IPS DF 4.7 (cell line): ENCODE measurements at regions not wholly inside any gene's neighbourhood (a gene's known extent, or its start where the extent isn't known, plus 50 kb on each side); places are given as distances from the start of the nearest gene placed in this dataset.
A peak's percentile ranks its signal among the peaks of the same experiment; 100 is the strongest.
"Not testable (repeated sequence)": the region's sequence is repeated elsewhere in the genome, so short reads cannot be mapped to it uniquely, and the experiment has no call there.

Experiments
- DNase-seq: peaks from one replicate; pipeline ENCODE4 v3.0.0-alpha.2; 2013; ENCODE audit warnings: low spot score; ENCODE audit errors: extremely low read depth

- no peak for DNase-seq
Measured at GRCh38 chr10:34015700-34016099, 681.2 kb upstream of the NRP1 start.

GRCh38 chr10:34013235-34013634 lies 678.8 kb upstream of the NRP1 start:
- DNase-seq = no peak

GRCh38 chr10:34010891-34011290 lies 676.4 kb upstream of the NRP1 start:
- DNase-seq = no peak

- not testable (repeated sequence) for DNase-seq
Measured at GRCh38 chr10:34010228-34010627, 675.8 kb upstream of the NRP1 start.

GRCh38 chr10:34008656-34009055 lies 674.2 kb upstream of the NRP1 start:
- peak; percentile 68 for DNase-seq

GRCh38 chr10:34006471-34006870 lies 672.0 kb upstream of the NRP1 start:
- no peak for DNase-seq

GRCh38 chr10:34003561-34003960 lies 669.1 kb upstream of the NRP1 start:
- DNase-seq = no peak

GRCh38 chr10:34002896-34003295 lies 668.4 kb upstream of the NRP1 start:
- no peak for DNase-seq

GRCh38 chr10:34001831-34002230 lies 667.4 kb upstream of the NRP1 start:
- no peak for DNase-seq

- no peak for DNase-seq
Measured at GRCh38 chr10:34001087-34001580, 666.7 kb upstream of the NRP1 start.

GRCh38 chr10:33993917-33994316 lies 659.5 kb upstream of the NRP1 start:
- no peak for DNase-seq

- no peak for DNase-seq
Measured at GRCh38 chr10:33991924-33992323, 657.5 kb upstream of the NRP1 start.

- DNase-seq = no peak
Measured at GRCh38 chr10:33986515-33986914, 652.0 kb upstream of the NRP1 start.

- no peak for DNase-seq
Measured at GRCh38 chr10:33986016-33986415, 651.5 kb upstream of the NRP1 start.

GRCh38 chr10:33982995-33983394 lies 648.5 kb upstream of the NRP1 start:
- no peak for DNase-seq

- no peak for DNase-seq
Measured at GRCh38 chr10:33981301-33981700, 646.8 kb upstream of the NRP1 start.

- DNase-seq = no peak
Measured at GRCh38 chr10:33979195-33979594, 644.7 kb upstream of the NRP1 start.

- no peak for DNase-seq
Measured at GRCh38 chr10:33975481-33975880, 641.0 kb upstream of the NRP1 start.

- DNase-seq = no peak
Measured at GRCh38 chr10:33974976-33975478, 640.6 kb upstream of the NRP1 start.

GRCh38 chr10:33968983-33969382 lies 634.5 kb upstream of the NRP1 start:
- DNase-seq = no peak

- DNase-seq = no peak
Measured at GRCh38 chr10:33967606-33968120, 633.2 kb upstream of the NRP1 start.

- DNase-seq = no peak
Measured at GRCh38 chr10:33966946-33967345, 632.5 kb upstream of the NRP1 start.

- no peak for DNase-seq
Measured at GRCh38 chr10:33965795-33966581, 631.5 kb upstream of the NRP1 start.
